Amniotic epithelial cell (primary cell): ENCODE measurements at regions not wholly inside any gene's neighbourhood (a gene's known extent, or its start where the extent isn't known, plus 50 kb on each side); places are given as distances from the start of the nearest gene placed in this dataset.
"Not testable (repeated sequence)": the region's sequence is repeated elsewhere in the genome, so short reads cannot be mapped to it uniquely, and the experiment has no call there.

ENCODE experiments used
- DNase-seq: peaks from one replicate; pipeline ENCODE4 v3.0.0-alpha.2; 2010; ENCODE audit warnings: low read depth

DNA sequence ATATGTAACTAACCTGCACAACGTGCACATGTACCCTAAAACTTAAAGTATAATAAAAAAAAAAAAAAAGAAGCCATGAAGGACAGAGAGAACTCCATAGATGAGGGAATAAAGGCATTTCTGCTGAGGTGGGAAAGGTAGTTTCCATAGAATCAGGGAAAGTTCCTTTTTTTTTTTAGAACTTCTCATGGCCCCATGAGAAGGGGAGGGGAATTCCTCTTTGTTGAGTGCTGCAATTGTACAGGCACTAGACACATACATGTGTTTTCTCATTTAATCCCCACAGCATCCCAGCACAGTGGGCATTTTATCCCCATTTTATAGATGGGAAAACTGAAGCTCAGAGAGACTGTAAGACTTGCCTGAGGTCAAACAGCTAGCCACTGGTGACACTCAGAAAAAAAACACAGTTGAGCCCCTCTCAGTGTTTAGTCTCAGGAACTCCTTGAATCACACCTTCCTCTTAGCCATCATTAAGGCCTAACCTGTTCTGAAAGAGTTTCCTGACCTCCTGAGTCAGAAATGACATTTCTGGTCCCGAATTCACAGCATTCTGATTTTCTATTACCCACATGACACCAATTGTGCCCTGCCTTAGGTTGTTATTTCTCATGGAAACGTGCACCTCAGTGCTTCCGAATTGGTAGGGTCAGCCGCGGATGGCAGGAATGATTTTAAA, 189.3 kb upstream of the G2E3 start:
- no peak for DNase-seq

DNA sequence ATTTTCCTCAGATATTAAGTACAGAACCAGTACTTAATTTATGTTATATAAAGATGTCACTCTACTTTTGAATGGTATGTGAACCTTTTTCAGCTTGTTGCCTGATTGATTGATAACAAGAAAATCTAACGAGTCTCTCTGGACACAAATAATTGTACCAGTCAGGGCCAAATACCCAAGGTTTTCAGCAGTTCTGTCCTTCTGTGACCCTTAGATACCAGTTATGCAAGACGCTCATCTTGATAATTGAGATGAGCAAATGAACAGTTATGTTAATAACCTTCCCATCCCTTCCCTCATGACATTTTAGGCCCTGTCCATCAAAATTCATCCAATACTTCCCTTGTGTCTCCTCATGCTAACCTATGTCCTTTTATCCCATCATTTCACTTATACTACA, 185.9 kb upstream of the G2E3 start:
- no peak for DNase-seq

DNA sequence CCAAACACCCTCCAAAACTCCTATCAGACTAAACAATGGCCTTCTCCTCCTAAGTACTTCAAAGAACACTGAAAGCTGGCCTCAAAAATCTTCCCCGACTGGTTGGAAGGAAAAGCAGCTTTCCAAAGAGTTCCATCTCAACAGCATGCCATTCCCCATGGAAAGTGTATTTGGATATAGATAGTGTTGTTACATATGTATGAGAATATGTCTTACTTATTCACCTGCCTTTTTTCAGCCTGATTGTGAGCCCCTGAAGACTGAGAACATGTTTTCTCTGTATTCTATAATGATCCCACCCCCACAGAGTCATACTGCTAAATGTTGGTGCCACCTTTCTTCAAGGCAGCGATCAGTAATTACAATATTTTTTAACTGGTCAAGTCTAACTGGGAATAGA, 185.4 kb upstream of the G2E3 start:
- DNase-seq = no peak

DNA sequence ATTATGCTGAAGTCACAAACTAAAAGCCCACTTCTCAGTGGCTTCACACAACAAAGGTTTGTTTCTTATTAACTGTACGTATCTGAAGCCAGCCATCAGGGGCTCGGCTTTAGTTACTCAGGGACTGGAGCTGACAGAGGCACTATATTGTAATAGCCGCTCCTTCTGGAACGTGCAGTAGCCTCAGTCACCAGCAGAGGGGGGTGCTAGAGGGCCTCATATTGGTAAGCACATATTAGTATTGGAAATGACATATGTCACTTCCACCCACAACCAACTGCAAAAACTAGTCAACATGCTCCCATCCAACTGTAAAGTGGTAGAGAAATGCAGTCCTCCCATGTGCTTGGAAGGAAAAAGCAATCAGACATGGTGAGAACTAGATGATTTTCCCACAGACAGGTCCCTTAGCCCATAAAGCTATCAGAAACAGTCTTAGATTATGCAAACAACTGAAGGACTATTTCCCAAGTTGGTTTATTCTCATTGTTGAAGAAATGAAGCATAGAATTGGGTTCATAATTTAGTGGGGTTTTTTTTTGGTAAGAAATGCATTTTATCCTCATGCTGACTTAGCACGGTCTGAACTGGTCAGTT, 183.6 kb upstream of the G2E3 start:
- DNase-seq = peak; percentile 42

DNA sequence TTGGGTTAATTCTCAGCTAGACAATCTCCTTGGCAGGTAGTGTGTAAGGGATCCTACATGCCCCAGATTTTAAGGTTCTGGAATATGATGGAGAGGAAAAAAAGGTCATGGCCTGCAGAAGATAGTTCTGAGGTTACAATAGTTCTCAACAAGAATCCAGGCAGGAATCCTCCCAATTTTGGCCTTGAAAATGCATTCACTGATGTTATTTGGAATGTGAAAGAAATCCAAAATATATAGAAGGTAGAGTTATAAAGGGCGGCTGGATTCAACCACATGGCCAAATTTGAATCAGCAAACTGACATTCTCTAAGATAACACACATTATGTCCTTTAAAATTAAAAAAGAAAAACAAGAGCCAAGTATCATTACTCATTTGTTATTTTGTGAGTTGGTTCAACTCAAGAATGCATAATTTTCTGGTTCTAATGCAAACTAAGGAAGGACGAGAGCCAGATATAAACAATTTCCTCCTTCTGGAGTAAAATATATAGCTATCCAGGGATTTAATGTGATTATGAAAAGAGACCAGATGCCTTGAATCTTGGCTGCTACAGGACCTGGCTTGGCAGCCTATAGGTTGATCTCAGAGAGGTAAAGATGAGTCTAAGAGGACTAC, 177.0 kb upstream of the G2E3 start:
- DNase-seq = no peak

DNA sequence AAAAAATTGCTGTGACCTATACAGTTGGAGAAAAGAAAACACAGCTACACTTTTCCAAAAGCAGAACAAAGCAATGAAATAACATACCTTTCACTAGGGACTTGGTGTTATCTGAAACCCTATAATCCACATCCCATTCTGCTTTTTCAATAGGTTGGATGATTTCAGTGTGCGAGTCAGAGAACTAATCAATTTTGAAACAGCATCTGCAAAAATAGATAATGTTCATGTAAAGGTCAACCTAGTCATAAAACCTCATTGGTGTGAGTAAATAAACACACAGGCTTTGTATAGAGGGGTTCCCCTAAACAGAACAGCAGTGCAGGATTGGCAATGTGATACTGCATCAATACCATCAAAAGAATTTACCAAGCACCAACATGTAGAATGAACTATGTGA, 173.0 kb upstream of the G2E3 start:
- DNase-seq = no peak

DNA sequence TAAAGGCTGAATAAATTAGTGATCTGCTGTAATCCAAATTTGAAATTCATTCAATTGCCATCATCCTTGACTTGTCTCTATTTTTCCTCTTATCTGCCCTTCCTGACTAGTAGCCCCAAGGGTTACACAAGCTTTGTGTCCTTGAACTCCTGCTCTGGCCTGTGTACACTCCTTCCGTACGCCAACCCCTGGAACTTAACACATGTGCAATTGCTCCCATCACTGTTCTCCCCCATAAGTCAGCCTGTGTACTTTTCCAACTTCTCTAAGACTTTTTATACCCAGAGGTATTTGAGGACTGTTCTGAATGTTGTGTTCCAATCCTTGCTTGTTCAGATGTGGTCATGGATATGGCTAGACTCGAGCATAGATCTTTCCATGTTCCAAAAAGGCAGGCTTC, 171.1 kb upstream of the G2E3 start:
- DNase-seq = no peak

DNA sequence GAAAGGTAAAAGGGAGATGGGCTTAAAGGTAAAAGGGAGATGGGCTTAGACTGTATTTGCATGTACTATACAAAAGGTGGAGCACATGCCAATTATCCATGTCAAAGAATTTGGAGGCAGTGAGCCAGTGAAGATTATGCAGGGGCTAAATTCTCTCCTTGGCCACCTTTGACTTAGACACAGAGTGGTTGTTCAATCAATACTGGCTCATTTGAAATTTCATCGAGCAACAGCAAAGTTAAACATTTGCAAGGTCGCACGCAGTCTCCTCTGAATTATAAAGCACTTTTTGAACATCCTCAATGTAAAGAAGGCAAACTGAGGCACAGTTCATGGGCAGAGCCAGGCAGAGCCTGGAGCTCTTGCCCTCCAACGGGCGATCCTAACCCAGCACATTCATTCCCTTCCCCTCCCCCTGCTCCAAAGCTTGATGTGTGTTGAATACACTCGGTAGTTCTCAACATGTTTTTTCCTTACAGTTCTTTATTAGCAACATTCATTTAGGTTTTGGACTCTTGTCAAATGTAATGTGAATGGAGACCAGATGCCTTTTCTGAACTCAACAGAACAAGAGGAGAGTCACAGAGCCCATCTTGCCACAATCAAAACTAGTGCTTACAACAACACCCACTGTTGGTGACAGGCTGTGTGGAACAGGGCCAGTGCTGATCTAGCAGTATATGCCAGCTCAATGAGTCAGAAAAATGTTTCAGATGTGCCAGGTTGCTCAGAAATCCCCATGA, 169.7 kb upstream of the G2E3 start:
- DNase-seq = no peak

DNA sequence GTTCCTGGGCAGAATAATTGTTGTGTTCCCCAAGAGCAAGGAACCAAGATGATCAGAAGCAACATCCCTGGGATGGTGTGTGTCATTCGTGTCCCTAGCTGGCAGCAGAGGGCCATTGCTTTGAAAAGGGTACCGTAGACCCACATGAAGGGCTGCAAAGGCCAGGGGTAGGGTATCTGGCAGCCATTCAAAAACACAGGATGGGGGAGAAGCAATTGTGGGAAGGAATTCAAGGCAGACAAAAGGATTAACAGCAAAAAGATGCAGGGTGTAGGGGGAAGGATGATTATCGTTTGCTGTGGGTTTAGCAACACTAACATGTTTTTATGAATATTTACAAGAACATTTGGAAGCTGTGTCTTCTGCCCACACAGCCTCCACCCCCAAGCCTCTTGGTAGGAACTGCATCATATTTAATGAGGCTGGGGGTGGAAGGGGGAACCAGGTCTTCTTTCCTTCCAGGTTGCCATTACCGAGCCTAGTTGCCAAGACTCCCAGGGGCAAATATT, 169.0 kb upstream of the G2E3 start:
- no peak for DNase-seq

DNA sequence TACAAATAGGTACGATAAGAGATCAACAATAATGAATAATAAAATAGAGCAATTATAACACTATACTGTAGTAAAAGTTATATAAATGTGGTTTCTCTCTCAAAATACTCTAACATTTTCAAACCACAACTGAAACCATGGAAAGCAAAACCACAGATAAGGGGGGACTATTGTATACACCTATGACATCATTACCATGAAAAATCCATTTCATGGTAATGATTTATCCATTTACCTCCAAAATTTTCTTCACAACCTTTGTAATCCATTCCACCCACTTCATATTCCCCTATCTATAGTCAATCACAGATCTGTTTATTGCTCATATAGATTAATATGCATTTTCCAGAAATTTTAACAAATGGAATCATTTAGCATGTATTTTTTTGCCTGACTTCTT, 163.9 kb upstream of the G2E3 start:
- DNase-seq = no peak

DNA sequence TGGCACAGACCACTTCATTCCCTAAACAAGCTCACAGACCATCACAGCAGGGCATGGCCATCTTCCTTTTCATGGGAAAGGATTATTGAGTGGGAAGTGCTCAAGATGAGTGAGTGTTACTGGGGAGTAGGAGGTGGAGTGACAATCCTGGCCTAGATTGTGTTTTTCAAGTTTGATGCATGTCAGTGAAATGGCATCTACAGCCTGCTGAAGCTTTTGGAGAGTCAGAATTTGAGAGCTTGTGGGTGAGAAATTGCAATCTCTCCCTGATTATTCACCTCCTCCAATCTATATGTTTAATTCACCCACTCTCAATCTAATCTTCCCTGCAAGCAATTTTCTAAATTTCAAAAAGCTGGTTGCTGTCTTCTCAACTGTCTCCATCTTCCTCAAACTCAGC, 156.1 kb upstream of the G2E3 start:
- DNase-seq = no peak

DNA sequence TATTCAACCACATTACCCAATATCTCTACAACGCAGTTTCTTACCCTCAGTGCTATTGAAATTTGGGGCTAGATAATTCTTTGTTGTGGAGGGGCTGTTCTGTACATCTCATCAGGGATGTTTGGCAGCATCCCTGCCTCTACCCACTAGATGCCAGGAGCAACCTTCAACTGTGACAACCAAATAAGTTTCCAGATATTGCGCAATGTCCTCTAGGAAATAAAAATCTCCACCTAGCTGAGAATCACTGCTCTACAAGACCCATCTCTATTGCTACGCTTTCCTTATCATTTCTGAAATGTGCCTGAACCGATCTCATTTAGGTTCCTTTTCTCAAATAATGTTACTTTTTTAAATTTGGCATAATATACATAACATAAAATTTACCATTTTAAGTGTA, 155.2 kb upstream of the G2E3 start:
- no peak for DNase-seq

DNA sequence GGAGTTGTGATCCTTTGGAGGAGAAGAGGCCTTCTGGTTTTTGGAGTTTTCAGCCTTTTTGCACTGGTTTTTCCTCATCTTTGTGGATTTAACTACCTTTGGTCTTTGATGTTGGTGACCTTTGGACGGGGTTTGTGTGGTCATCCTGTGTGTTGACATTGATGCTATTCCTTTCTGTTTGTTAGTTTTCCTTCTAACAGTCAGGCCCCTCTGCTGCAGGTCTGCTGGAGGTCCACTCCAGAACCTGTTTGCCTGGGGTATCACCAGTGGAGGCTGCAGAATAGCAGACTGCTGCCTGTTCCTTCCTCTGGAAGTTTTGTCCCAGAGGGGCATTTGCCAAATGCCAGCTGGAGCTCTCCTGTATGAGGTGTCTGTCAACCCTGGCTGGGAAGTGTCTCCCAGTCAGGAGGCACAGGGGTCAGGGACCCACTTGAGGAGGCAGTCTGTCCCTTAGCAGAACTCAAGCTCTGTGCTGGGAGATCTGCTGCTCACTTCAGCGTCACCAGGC, 149.4 kb upstream of the G2E3 start:
- DNase-seq = not testable (repeated sequence)

DNA sequence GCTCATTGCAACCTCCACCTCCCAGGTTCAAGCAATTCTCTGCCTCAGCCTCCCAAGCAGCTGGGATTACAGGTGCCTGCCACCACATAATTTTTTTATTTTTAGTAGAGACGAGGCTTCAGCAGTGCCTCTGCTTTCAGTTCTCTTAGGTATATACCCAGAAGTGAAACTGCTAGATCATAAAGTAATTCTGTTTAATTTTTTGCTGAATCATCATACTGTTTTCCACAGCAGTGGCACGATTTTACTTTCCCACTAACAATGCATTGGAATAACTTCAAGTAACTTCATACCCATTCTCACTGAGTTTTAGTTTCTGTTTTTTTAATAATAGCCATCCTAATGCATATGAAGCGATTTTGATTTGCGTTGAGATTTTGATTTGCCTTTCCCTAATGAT, 148.0 kb upstream of the G2E3 start:
- no peak for DNase-seq

DNA sequence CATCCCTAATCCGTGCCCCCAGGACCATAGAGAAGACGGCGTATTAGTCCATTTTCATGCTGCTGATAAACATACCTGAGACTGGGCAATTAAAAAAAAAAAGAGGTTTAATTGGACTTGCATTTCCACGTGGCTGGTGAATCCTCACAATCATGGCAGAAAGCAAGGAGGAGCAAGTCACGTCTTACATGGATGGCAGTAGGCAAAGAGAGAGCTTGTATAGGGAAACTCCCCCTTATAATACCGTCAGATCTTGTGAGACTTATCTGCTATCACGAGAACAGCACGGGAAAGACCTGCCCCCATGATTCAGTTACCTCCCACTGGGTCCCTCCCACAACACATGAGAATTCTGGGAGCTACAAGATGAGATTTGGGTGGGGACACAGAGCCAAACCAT, 145.8 kb upstream of the G2E3 start:
- not testable (repeated sequence) for DNase-seq

DNA sequence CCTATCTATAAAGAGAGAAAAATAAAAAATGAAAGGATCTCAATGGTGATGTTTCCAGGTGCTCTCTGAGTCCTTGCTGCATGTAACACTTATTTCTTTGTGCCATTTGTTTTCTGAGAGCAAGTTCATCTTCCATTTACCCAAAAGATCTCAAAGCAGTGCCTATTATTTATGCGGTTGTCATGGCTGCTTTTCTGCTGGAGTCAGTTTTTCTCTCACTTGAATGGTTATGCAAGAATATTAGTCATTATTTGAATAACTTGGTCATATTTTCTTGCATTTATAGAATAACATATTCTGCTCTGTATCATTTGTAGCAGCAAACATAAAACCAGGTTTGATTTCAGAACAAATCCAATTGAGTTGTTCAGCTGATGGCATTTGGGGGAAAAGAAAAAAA, 141.8 kb upstream of the G2E3 start:
- DNase-seq = peak; percentile 17

DNA sequence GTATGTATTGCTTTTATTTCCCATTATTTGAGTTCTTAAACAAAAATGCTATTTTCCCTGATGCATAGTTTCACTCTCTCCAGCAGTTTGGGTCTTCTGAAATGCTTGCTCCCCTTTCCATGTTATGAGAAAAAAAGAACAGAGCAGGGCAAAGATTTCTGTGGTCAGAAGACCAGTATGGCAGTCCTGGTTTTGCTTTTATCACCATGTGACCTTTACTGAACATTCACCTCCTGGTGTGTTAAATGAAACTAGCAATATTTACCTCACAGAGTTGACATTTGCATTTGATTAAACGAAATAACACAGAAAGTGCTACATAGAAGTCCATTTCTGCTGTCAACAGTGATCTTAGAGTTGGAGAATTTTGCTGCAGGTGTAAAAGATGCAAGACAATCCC, 141.0 kb upstream of the G2E3 start:
- no peak for DNase-seq

DNA sequence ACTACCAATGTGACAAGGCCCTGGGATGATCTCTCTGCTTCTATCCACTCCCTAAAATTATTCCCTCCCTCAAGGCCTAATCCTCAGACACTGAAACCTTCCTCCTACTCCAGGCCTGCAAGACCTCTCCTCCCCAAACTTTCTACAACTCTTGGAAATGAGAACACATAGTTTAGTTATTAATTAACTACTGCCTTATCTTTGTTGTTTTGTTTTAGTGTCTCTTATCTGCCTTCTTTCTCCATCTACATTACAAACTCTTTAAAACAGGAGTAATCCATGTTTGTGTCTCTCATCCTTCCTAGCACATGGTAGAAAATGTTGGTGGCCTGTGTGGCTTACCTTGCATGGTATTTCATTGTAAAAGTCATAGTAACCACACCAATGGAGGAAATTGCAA, 139.9 kb upstream of the G2E3 start:
- no peak for DNase-seq

DNA sequence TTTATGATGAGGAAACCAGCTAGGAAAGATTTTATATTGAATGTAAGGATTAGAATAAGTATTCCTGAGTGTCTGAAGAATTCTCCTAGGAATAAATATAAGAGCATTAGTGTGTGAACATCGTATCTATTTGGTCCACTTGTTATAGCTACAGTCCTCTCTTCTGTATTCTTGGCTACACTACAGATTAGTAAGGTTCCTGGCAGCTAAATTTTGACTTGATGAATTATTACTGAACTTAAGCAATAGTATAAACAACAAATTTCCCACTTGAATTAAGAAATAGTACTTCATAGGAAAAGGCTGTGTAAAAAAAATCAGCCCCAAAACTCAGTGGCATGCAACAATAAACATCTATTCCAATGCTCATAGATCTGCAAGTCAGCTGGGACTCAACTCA, 138.4 kb upstream of the G2E3 start:
- DNase-seq = no peak

DNA sequence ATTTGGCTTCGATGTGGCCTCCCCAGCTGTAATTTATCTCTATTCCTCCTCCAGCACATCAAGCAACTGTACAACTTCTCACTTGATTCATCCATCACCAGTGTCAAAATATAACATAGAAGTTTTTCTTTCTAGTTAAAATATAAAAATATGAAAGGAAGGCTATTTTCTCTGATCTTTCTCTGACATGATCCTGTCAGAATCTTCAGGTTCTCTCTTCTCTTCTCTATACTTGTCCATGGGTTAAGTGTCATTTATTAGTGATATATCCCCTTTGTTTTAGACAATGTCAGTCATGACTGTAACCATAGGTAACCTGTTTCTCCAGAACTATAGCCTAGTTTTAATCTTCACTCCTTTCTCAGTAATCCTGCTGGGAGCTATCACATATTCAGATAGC, 132.5 kb upstream of the G2E3 start:
- no peak for DNase-seq

DNA sequence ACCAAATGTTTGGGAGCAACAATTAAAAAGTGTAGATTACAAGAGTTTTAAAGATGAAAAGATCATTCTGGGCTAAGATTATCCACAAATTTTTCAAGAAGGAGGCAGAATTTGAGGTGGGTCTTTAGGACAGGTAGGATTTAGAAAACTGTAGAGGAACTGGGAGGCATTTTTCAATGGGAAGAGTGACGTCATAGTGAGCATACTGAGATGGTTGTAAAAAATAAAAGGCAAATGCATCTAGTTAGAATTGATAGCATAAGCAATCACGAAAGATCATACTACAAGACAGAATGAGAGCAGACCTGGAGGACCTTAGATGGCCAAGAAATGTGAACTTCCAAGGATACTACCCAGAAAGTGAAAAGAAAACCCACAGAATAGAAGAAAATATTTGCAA, 131.6 kb upstream of the G2E3 start:
- DNase-seq = no peak

DNA sequence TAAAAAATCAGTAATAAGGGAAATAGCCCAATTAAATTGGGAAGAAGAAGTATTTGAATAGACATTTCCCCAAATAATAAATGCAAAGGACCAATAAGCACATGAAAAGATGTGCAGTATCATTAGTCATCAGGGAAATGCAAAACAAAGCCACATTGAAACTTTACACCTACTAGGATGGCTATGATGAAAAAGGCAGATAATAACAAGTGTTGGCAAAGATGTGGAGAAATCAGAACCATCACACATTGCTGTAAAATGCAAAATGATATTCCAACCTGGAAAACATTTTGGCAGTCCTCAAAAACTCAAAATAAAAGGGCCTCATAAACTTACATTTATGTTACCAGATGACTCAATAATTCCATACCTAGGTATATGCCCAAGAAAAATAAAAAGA, 131.1 kb upstream of the G2E3 start:
- DNase-seq = no peak

DNA sequence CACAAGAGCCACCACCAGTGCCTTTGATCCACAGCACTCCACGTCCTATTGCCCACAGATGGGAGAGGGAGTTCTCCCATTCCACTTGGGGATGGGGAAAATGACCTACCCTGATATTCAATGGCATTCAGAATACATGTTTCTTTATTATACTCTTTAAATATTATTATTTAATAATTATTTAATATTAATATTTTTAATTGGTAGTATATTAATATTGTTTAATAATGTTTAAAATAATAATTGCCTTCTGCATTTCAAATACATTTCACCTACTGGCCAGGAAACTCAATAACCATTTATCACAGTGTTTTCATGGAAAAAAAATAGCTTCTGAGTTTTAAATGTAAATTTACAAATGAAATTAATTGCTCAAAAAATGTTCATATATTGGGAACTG, 127.4 kb upstream of the G2E3 start:
- no peak for DNase-seq
